H1 (cell line): ENCODE measurements at regions not wholly inside any gene's neighbourhood (a gene's known extent, or its start where the extent isn't known, plus 50 kb on each side); places are given as distances from the start of the nearest gene placed in this dataset.

ENCODE experiments used
- CTCF ChIA-PET: fragments of 300-600 bp; sonication (Branson Sonifier 250); formaldehyde crosslinking; loops from one replicate; lab custom pipeline; 2021; ENCODE audit not compliant: partially characterized antibody; lab: Charles Lee
- POLR2A ChIA-PET: fragments of 300-600 bp; sonication (Branson Sonifier 250); formaldehyde crosslinking; loops from one replicate; lab custom pipeline; 2021; ENCODE audit warnings: inconsistent platforms; ENCODE audit not compliant: partially characterized antibody; lab: Charles Lee
- DNase-seq, 2 experiments: peaks; one replicate each; pipeline versions ENCODE4 v3.0.0 to v3.0.0-alpha.2; 2010 to 2022; ENCODE audit warnings: low spot score in 2 of 2, low read depth in 1 of 2, mixed read lengths in 1 of 2
- FAIRE-seq: peaks from 2 replicates; lab custom pipeline; 2011; peaks lifted over from hg19 to GRCh38; lab: Jason Lieb, UNC
- H2AFZ ChIP-seq: 2 replicates; pipeline ENCODE4 v1.8.1; 2012; ENCODE audit warnings: low read length, inconsistent platforms
- H2AK5ac ChIP-seq: 2 replicates; pipeline ENCODE4 v1.6.1; 2013; ENCODE audit warnings: low read depth, low read length
- H2BK120ac ChIP-seq: replicated peaks from 2 replicates; pipeline ENCODE3; 2013; ENCODE audit warnings: low read depth, low read length, inconsistent platforms
- H2BK12ac ChIP-seq: 2 replicates; pipeline ENCODE4 v1.6.1; 2013; ENCODE audit warnings: low read depth, low read length
- H2BK15ac ChIP-seq: 2 replicates; pipeline ENCODE4 v1.6.1; 2013; ENCODE audit warnings: low read length
- H2BK20ac ChIP-seq: 2 replicates; pipeline ENCODE4 v1.6.1; 2013; ENCODE audit warnings: low read length
- H2BK5ac ChIP-seq: 2 replicates; pipeline ENCODE4 v1.6.1; 2013; ENCODE audit warnings: low read depth, low read length
- H3K14ac ChIP-seq: 2 replicates; pipeline ENCODE4 v1.6.1; 2013; ENCODE audit warnings: inconsistent platforms; ENCODE audit not compliant: insufficient read length
- H3K18ac ChIP-seq: 2 replicates; pipeline ENCODE4 v1.6.1; 2013; ENCODE audit warnings: low read length; ENCODE audit errors: extremely low read depth
- H3K23ac ChIP-seq: 2 replicates; pipeline ENCODE4 v1.6.1; 2013; ENCODE audit warnings: inconsistent platforms; ENCODE audit not compliant: insufficient read length
- H3K23me2 ChIP-seq: 2 replicates; pipeline ENCODE4 v1.6.1; 2013; ENCODE audit warnings: low read depth, low read length
- H3K27ac ChIP-seq: 2 replicates; pipeline ENCODE4 v1.6.1; 2011; ENCODE audit warnings: low read depth, low read length, inconsistent platforms
- H3K27me3 ChIP-seq, 4 experiments: replicated peaks in 1 of 4; 1 replicate in 1 of 4; 2 replicates in 3 of 4; pipeline versions ENCODE4 v1.6.1 to v1.8.1; 2011 to 2013; ENCODE audit warnings: low read length in 3 of 4, mild to moderate bottlenecking in 3 of 4, inconsistent platforms in 2 of 4, mixed read lengths in 2 of 4, moderate library complexity in 1 of 4; ENCODE audit not compliant: control insufficient read depth in 3 of 4, insufficient read depth in 3 of 4; ENCODE audit errors: extremely low read depth in 1 of 4
- H3K36me3 ChIP-seq, 4 experiments: 2 replicates each; pipeline versions ENCODE4 v1.6.1 to v1.8.1; 2011 to 2013; ENCODE audit warnings: mild to moderate bottlenecking in 4 of 4, low read length in 3 of 4, moderate library complexity in 2 of 4, control low read depth in 1 of 4, inconsistent platforms in 1 of 4; ENCODE audit not compliant: insufficient read depth in 4 of 4, control insufficient read depth in 2 of 4
- H3K4ac ChIP-seq: replicated peaks from 2 replicates; pipeline ENCODE3; 2013; ENCODE audit warnings: low read length, low read depth, mixed read lengths, inconsistent platforms; ENCODE audit not compliant: insufficient read length
- H3K4me1 ChIP-seq, 4 experiments: replicated peaks in 1 of 4; 1 replicate in 1 of 4; 2 replicates in 3 of 4; pipeline versions ENCODE4 v1.6.1 to v1.8.1; 2011 to 2013; ENCODE audit warnings: low read length in 3 of 4, inconsistent platforms in 2 of 4, mixed read lengths in 1 of 4; ENCODE audit not compliant: insufficient read depth in 4 of 4, control insufficient read depth in 3 of 4
- H3K4me2 ChIP-seq, 2 experiments: 2 replicates each; pipeline versions ENCODE4 v1.6.1 to v1.8.1; 2011 to 2013; ENCODE audit warnings: low read depth in 2 of 2, low read length in 2 of 2, control low read depth in 1 of 2, inconsistent platforms in 1 of 2, mild to moderate bottlenecking in 1 of 2; ENCODE audit not compliant: insufficient read depth in 1 of 2
- H3K4me3 ChIP-seq, 4 experiments: fragments of 200-600, 300-600 bp in 1 of 4; sonication (generic), shearing (Covaris generic), sonication (Bioruptor Twin) in 1 of 4; 2 replicates each; pipeline versions ENCODE4 v1.5.1 to v1.8.1; 2011 to 2016; ENCODE audit warnings: low read length in 4 of 4, low read depth in 3 of 4, control low read depth in 2 of 4, inconsistent platforms in 2 of 4, mild to moderate bottlenecking in 2 of 4, mixed read lengths in 1 of 4, moderate library complexity in 1 of 4; ENCODE audit not compliant: insufficient read depth in 2 of 4; ENCODE audit errors: extremely low read depth in 1 of 4
- H3K56ac ChIP-seq: replicated peaks from 2 replicates; pipeline ENCODE3; 2013; ENCODE audit warnings: low read depth, mild to moderate bottlenecking, mixed read lengths, low read length, inconsistent platforms; ENCODE audit not compliant: insufficient read length
- H3K79me1 ChIP-seq: 2 replicates; pipeline ENCODE4 v1.6.1; 2013; ENCODE audit warnings: low read depth, low read length, control low read depth
- H3K79me2 ChIP-seq, 2 experiments: 2 replicates each; pipeline versions ENCODE4 v1.6.1 to v1.8.1; 2012 to 2013; ENCODE audit warnings: low read length in 2 of 2, mild to moderate bottlenecking in 2 of 2, inconsistent platforms in 1 of 2; ENCODE audit not compliant: insufficient read depth in 2 of 2, control insufficient read depth in 1 of 2
- H3K9ac ChIP-seq, 4 experiments: replicated peaks in 1 of 4; 1 replicate in 1 of 4; 2 replicates in 3 of 4; pipeline versions ENCODE4 v1.6.1 to v1.8.1; 2011 to 2013; ENCODE audit warnings: low read depth in 3 of 4, low read length in 3 of 4, control low read depth in 2 of 4, mild to moderate bottlenecking in 2 of 4, moderate library complexity in 2 of 4, inconsistent platforms in 1 of 4; ENCODE audit errors: extremely low read depth in 1 of 4
- H3K9me3 ChIP-seq, 2 experiments: 2 replicates each; pipeline versions ENCODE4 v1.6.1 to v1.8.1; 2012 to 2013; ENCODE audit warnings: mild to moderate bottlenecking in 2 of 2, moderate library complexity in 2 of 2, control low read depth in 1 of 2, inconsistent platforms in 1 of 2, low read depth in 1 of 2, low read length in 1 of 2, mixed read lengths in 1 of 2; ENCODE audit not compliant: insufficient read depth in 2 of 2
- H4K20me1 ChIP-seq, 2 experiments: replicated peaks in 1 of 2; 2 replicates each; pipeline versions ENCODE3 to v1.8.1; 2011 to 2013; ENCODE audit warnings: inconsistent platforms in 2 of 2, low read length in 2 of 2, mild to moderate bottlenecking in 1 of 2; ENCODE audit not compliant: insufficient read depth in 2 of 2, control insufficient read depth in 1 of 2
- H4K5ac ChIP-seq: 2 replicates; pipeline ENCODE4 v1.6.1; 2013; ENCODE audit warnings: low read length, low read depth, mixed read lengths, inconsistent platforms; ENCODE audit not compliant: insufficient read length
- H4K8ac ChIP-seq: 2 replicates; pipeline ENCODE4 v1.8.0; 2013; ENCODE audit warnings: mild to moderate bottlenecking, moderate library complexity, low read length, inconsistent platforms; ENCODE audit not compliant: insufficient read depth; ENCODE audit errors: extremely low read depth
- H4K91ac ChIP-seq: replicated peaks from 2 replicates; pipeline ENCODE3; 2013; ENCODE audit warnings: low read length, mixed read lengths, inconsistent platforms; ENCODE audit not compliant: insufficient read length
- CEBPB ChIP-seq: IDR thresholded peaks from 2 replicates; pipeline ENCODE4 v1.6.1; 2012; ENCODE audit warnings: low read depth, low read length
- CHD1 ChIP-seq: IDR thresholded peaks from 2 replicates; pipeline ENCODE4 v1.6.1; 2012; ENCODE audit warnings: low read depth, low read length, improper control_type of control experiment
- CTCF ChIP-seq, 3 experiments: IDR thresholded peaks; 1 replicate in 2 of 3; 2 replicates in 1 of 3; pipeline versions ENCODE4 v1.5.1 to v1.6.1; 2011; ENCODE audit warnings: low read length in 3 of 3, mild to moderate bottlenecking in 3 of 3, inconsistent platforms in 2 of 3, low read depth in 1 of 3, moderate library complexity in 1 of 3; ENCODE audit not compliant: insufficient read depth in 1 of 3; ENCODE audit errors: control extremely low read depth in 1 of 3
- HDAC2 ChIP-seq, 2 experiments: fragments of 300-600 bp in 1 of 2; sonication (generic) in 1 of 2; IDR thresholded peaks; 2 replicates each; pipeline ENCODE4 v1.6.1; 2011 to 2012; ENCODE audit warnings: low read depth in 2 of 2, low read length in 2 of 2, mild to moderate bottlenecking in 2 of 2, moderate library complexity in 2 of 2, borderline replicate concordance in 1 of 2, inconsistent platforms in 1 of 2
- KDM4A ChIP-seq: IDR thresholded peaks from one replicate; pipeline ENCODE4 v1.7.1; 2012; ENCODE audit warnings: low read depth, mild to moderate bottlenecking, moderate library complexity, low read length, inconsistent platforms; ENCODE audit not compliant: severe bottlenecking
- NANOG ChIP-seq: IDR thresholded peaks from 2 replicates; pipeline ENCODE4 v1.6.1; 2011; ENCODE audit warnings: low read length, low read depth, mild to moderate bottlenecking, inconsistent platforms; ENCODE audit not compliant: insufficient read depth, poor library complexity, severe bottlenecking
- POU5F1 ChIP-seq: IDR thresholded peaks from 2 replicates; pipeline ENCODE4 v1.6.1; 2011; ENCODE audit warnings: low read depth, mild to moderate bottlenecking, low read length, moderate library complexity
- RFX5 ChIP-seq: IDR thresholded peaks from 2 replicates; pipeline ENCODE4 v1.6.1; 2011; ENCODE audit warnings: low read depth, low read length, improper control_type of control experiment, borderline replicate concordance
- RNF2 ChIP-seq: fragments of 200-900, 300-1000 bp; sonication (generic); IDR thresholded peaks from 2 replicates; pipeline ENCODE4 v1.7.1; 2016; ENCODE audit warnings: borderline replicate concordance, low read depth, mild to moderate bottlenecking, antibody characterized with exemption, low read length; ENCODE audit not compliant: poor library complexity, severe bottlenecking; ENCODE audit errors: missing control alignments
- RXRA ChIP-seq: IDR thresholded peaks from 2 replicates; pipeline ENCODE4 v1.6.1; 2011; ENCODE audit warnings: low read depth, mild to moderate bottlenecking, low read length, moderate library complexity; ENCODE audit not compliant: insufficient read depth
- SRF ChIP-seq: IDR thresholded peaks from 2 replicates; pipeline ENCODE4 v1.6.1; 2011; ENCODE audit warnings: mild to moderate bottlenecking, low read depth, low read length, moderate library complexity
- WGBS, 2 experiments: shearing (Covaris generic) in 1 of 2; methylation state at CpG; one replicate each; pipeline versions ENCODE4 v1.1.6 to v1.1.7; 2013 to 2015; ENCODE audit warnings: low lambda C conversion rate in 2 of 2, mixed read lengths in 2 of 2, inconsistent platforms in 1 of 2, low coverage in 1 of 2, missing lambda C conversion rate in 1 of 2; ENCODE audit not compliant: insufficient replicate concordance in 2 of 2, insufficient coverage in 1 of 2, insufficient read length in 1 of 2; ENCODE audit errors: extremely low coverage in 1 of 2, missing lambda C conversion rate in 1 of 2; 5-methylcytosine and 5-hydroxymethylcytosine counted together

GRCh38 chr13:81597101-81597500 is 1256.2 kb upstream of the SPRY2 start:
- Histone ChIP-seq H3K79me1 (no peaks in the 10 kb centered on the region), H4K8ac (no peak overlapping the region), H4K20me1 (no peaks in the 10 kb centered on the region), H3K9me3 (no peaks in the 10 kb centered on the region), H3K23ac (no peak overlapping the region), H3K36me3 (no peaks in the 10 kb centered on the region), H2BK15ac (no peak overlapping the region), H3K4me3 (no peak overlapping the region), H3K79me2 (no peaks in the 10 kb centered on the region), H3K27ac (no peak overlapping the region), H3K4ac (no peak overlapping the region), H3K4me2 (no peak overlapping the region), H3K18ac (no peak overlapping the region), H3K23me2 (no peaks in the 10 kb centered on the region), H2AK5ac (no peak overlapping the region), H3K4me1 (no peaks in the 10 kb centered on the region), H2AFZ (no peak overlapping the region), H2BK5ac (no peak overlapping the region), H3K27me3 (no peaks in the 10 kb centered on the region), H2BK120ac (no peak overlapping the region), H3K9ac (no peak overlapping the region), H4K91ac (no peak overlapping the region), H2BK20ac (no peak overlapping the region), H2BK12ac (no peak overlapping the region), H3K14ac (no peak overlapping the region), H4K5ac (no peak overlapping the region), H3K56ac (no peak overlapping the region)
- no peak for DNase-seq
- WGBS, 2 experiments, result 93% methylated on average over 1 of the region's 1 CpG; no CpG with 5 or more reads in 1 of the 2 experiments
- ChIA-PET POLR2A (no interaction called here), CTCF (interaction anchor here (1.0 kb wide), 1 partner anchor 77 kb away, joined by 3 read pairs; no protein-coding TSS in a partner anchor)
- no peak for FAIRE-seq
- no peak for TF ChIP-seq SRF
- no peak for TF ChIP-seq NANOG
- TF ChIP-seq RFX5, result no peak
- TF ChIP-seq HDAC2 (IDR thresholded peaks at IDR 0.05; ENCODE audit: borderline replicate concordance in 1 of 2, low read depth in 2 of 2, low read length in 2 of 2), result no peak
- no peak for TF ChIP-seq CHD1
- TF ChIP-seq CTCF (IDR thresholded peaks at IDR 0.05; ENCODE audit: control extremely low read depth in 1 of 3, insufficient read depth in 1 of 3, low read depth in 1 of 3, low read length in 3 of 3), result no peak
- no peak for TF ChIP-seq KDM4A
- TF ChIP-seq POU5F1, result no peak
- TF ChIP-seq RNF2, result no peak
- TF ChIP-seq RXRA, result no peak
- TF ChIP-seq CEBPB, result no peak
